ENCODE measurements at regions not wholly inside any gene's neighbourhood (a gene's known extent, or its start where the extent isn't known, plus 50 kb on each side); places are given as distances from the start of the nearest gene placed in this dataset.

DNA sequence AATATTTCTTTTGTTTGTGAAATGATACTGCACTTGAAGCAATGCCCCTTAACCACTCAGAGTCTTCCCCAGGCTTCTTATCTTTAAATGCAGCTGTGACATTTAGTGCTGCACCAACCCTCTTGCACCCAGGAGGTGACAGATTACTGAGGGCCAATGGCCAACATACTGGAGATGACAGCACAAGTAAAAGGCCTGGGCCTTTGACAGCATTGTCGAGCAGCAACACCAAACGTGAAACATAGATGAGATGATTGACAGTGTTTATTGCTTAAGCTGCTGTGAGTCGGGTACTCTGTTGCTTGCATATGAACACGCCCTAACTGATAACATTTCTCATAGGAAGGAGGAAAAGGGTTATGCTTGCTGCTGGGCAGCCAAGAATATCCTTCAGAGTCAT, 80.3 kb downstream of the THNSL2 start:
- Histone ChIP-seq H3K36me3 (ENCODE audit: insufficient read depth, low read length) (no peaks in the 10 kb centered on the region), H4K20me1 (ENCODE audit: insufficient read depth, low read length) (no peaks in the 10 kb centered on the region), H3K27me3 (ENCODE audit: insufficient read depth, low read length) (no peaks in the 10 kb centered on the region), H3K9ac (ENCODE audit: low read length) (no peak overlapping the region), H3K9me3 (ENCODE audit: insufficient read depth, low read depth, low read length) (no peaks in the 10 kb centered on the region), H3K27ac (ENCODE audit: low read depth, low read length) (no peak overlapping the region), H3K79me2 (ENCODE audit: insufficient read depth, low read length) (no peaks in the 10 kb centered on the region), H3K4me3 (ENCODE audit: insufficient read depth, low read depth, low read length) (no peak overlapping the region), H3K4me2 (ENCODE audit: low read length) (no peak overlapping the region), H3K4me1 (ENCODE audit: insufficient read depth, low read length) (no peaks in the 10 kb centered on the region), H2AFZ (ENCODE audit: low read depth, low read length) (no peak overlapping the region)
- DNase-seq (ENCODE audit: low read depth) = no peak
- H3K4me1 Mint-ChIP-seq (ENCODE audit: low read depth, unreplicated experiment) = peaks cover 6% of the 10 kb centered on the region
- TF ChIP-seq EZH2 (IDR thresholded peaks at IDR 0.05; ENCODE audit: insufficient read depth, low read length) = no peak
- TF ChIP-seq, protein P1, sequence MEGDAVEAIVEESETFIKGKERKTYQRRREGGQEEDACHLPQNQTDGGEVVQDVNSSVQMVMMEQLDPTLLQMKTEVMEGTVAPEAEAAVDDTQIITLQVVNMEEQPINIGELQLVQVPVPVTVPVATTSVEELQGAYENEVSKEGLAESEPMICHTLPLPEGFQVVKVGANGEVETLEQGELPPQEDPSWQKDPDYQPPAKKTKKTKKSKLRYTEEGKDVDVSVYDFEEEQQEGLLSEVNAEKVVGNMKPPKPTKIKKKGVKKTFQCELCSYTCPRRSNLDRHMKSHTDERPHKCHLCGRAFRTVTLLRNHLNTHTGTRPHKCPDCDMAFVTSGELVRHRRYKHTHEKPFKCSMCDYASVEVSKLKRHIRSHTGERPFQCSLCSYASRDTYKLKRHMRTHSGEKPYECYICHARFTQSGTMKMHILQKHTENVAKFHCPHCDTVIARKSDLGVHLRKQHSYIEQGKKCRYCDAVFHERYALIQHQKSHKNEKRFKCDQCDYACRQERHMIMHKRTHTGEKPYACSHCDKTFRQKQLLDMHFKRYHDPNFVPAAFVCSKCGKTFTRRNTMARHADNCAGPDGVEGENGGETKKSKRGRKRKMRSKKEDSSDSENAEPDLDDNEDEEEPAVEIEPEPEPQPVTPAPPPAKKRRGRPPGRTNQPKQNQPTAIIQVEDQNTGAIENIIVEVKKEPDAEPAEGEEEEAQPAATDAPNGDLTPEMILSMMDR (IDR thresholded peaks at IDR 0.05; ENCODE audit: insufficient read depth, low read depth, low read length) = no peak
- no peak for FAIRE-seq
- no peak overlapping the region for H3K27ac Mint-ChIP-seq (ENCODE audit: unreplicated experiment)
- peaks cover 13% of the 10 kb centered on the region for H3K27me3 Mint-ChIP-seq (ENCODE audit: low read depth, unreplicated experiment)
- no peaks in the 10 kb centered on the region for H3K36me3 Mint-ChIP-seq (ENCODE audit: low read depth, unreplicated experiment)
- H3K9me3 Mint-ChIP-seq (ENCODE audit: unreplicated experiment) = peaks cover 1% of the 10 kb centered on the region
- no peak overlapping the region for H3K4me3 Mint-ChIP-seq (ENCODE audit: unreplicated experiment)

DNA sequence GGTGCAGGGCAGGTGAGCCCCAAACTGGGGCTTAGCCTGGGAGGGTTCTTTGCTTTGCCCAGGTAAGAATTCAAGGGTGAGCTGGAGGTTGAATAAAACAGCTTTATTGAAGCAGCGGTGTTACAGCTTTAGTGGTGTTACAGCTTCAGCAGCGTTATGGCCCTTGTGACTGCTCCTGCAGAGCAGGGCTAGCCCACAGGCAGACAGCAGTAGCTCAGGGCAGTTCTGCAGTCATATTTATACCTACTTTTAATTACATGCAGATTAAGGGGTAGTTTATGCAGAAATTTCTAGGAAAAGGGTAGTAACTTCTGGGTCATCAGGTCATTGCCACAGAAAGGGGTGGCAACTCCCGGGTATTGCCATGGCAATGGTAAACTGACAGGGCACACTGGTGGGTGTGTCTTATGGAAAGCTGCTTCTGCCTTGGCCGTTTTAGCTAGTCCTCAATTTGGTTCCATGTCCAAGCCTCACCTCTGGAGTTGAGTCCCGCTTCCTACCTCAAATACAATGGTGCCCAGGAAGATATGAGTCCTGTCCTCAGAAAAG, 78.2 kb downstream of the THNSL2 start:
- H3K9me3 Mint-ChIP-seq (ENCODE audit: unreplicated experiment) = peaks cover 7% of the 10 kb centered on the region
- no peak overlapping the region for H3K4me2 ChIP-seq (ENCODE audit: low read length)
- TF ChIP-seq, protein P1 (IDR thresholded peaks at IDR 0.05; ENCODE audit: insufficient read depth, low read depth, low read length) = no peak
- no peak for TF ChIP-seq EZH2 (IDR thresholded peaks at IDR 0.05; ENCODE audit: insufficient read depth, low read length)
- DNase-seq (ENCODE audit: low read depth) = no peak
- FAIRE-seq = no peak
- H3K4me3 ChIP-seq (ENCODE audit: insufficient read depth, low read depth, low read length) = no peak overlapping the region
- no peaks in the 10 kb centered on the region for H3K36me3 ChIP-seq (ENCODE audit: insufficient read depth, low read length)
- H3K79me2 ChIP-seq (ENCODE audit: insufficient read depth, low read length) = no peaks in the 10 kb centered on the region
- no peak overlapping the region for H2AFZ ChIP-seq (ENCODE audit: low read depth, low read length)
- H3K36me3 Mint-ChIP-seq (ENCODE audit: low read depth, unreplicated experiment) = peaks cover 6% of the 10 kb centered on the region
- H3K9me3 ChIP-seq (ENCODE audit: insufficient read depth, low read depth, low read length) = no peaks in the 10 kb centered on the region
- no peaks in the 10 kb centered on the region for H3K27me3 ChIP-seq (ENCODE audit: insufficient read depth, low read length)
- H3K27me3 Mint-ChIP-seq (ENCODE audit: low read depth, unreplicated experiment) = peaks cover 12% of the 10 kb centered on the region
- no peak overlapping the region for H3K4me3 Mint-ChIP-seq (ENCODE audit: unreplicated experiment)
- H3K27ac ChIP-seq (ENCODE audit: low read depth, low read length) = no peak overlapping the region
- peaks cover 6% of the 10 kb centered on the region for H3K4me1 Mint-ChIP-seq (ENCODE audit: low read depth, unreplicated experiment)
- H4K20me1 ChIP-seq (ENCODE audit: insufficient read depth, low read length) = no peaks in the 10 kb centered on the region
- H3K27ac Mint-ChIP-seq (ENCODE audit: unreplicated experiment) = no peak overlapping the region
- no peak overlapping the region for H3K9ac ChIP-seq (ENCODE audit: low read length)
- H3K4me1 ChIP-seq (ENCODE audit: insufficient read depth, low read length) = no peaks in the 10 kb centered on the region

DNA sequence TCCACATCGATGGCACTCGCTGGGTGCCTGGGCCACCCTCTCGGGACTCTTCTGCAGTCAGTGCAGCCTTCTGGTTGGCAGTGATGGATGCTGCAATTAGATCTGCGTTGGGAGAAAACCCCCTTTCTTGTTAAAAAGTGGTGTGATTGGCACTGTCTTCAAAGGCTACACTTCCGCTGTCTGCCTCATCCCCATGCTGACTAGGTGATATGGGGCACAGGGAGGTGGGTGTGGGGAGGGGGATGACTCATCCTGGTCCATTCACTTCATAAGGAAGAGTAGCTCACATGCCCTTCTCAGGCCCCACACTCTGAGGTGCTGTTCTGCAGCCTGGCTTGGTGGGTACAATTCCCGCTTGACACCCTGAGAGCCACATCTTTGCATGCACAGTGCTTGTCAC, 77.4 kb downstream of the THNSL2 start:
- no peak overlapping the region for H2AFZ ChIP-seq (ENCODE audit: low read depth, low read length)
- no peaks in the 10 kb centered on the region for H3K9me3 ChIP-seq (ENCODE audit: insufficient read depth, low read depth, low read length)
- H3K4me3 ChIP-seq (ENCODE audit: insufficient read depth, low read depth, low read length) = no peak overlapping the region
- H3K36me3 Mint-ChIP-seq (ENCODE audit: low read depth, unreplicated experiment) = peaks cover 6% of the 10 kb centered on the region
- no peak overlapping the region for H3K4me2 ChIP-seq (ENCODE audit: low read length)
- peaks cover 12% of the 10 kb centered on the region for H3K9me3 Mint-ChIP-seq (ENCODE audit: unreplicated experiment)
- H3K36me3 ChIP-seq (ENCODE audit: insufficient read depth, low read length) = no peaks in the 10 kb centered on the region
- H3K79me2 ChIP-seq (ENCODE audit: insufficient read depth, low read length) = no peaks in the 10 kb centered on the region
- TF ChIP-seq, protein P1 (IDR thresholded peaks at IDR 0.05; ENCODE audit: insufficient read depth, low read depth, low read length) = no peak
- TF ChIP-seq EZH2 (IDR thresholded peaks at IDR 0.05; ENCODE audit: insufficient read depth, low read length) = no peak
- no peaks in the 10 kb centered on the region for H3K4me1 ChIP-seq (ENCODE audit: insufficient read depth, low read length)
- no peak overlapping the region for H3K4me3 Mint-ChIP-seq (ENCODE audit: unreplicated experiment)
- H3K27me3 Mint-ChIP-seq (ENCODE audit: low read depth, unreplicated experiment) = peaks cover 12% of the 10 kb centered on the region
- H3K27ac Mint-ChIP-seq (ENCODE audit: unreplicated experiment) = no peak overlapping the region
- no peaks in the 10 kb centered on the region for H3K27me3 ChIP-seq (ENCODE audit: insufficient read depth, low read length)
- no peak overlapping the region for H3K27ac ChIP-seq (ENCODE audit: low read depth, low read length)
- no peak overlapping the region for H3K9ac ChIP-seq (ENCODE audit: low read length)
- DNase-seq (ENCODE audit: low read depth) (no peak), FAIRE-seq (no peak)
- peaks cover 6% of the 10 kb centered on the region for H3K4me1 Mint-ChIP-seq (ENCODE audit: low read depth, unreplicated experiment)
- no peaks in the 10 kb centered on the region for H4K20me1 ChIP-seq (ENCODE audit: insufficient read depth, low read length)
